Adrenal gland (tissue), 5 donors: ENCODE measurements at regions not wholly inside any gene's neighbourhood (a gene's known extent, or its start where the extent isn't known, plus 50 kb on each side); places are given as distances from the start of the nearest gene placed in this dataset.

Source experiments
- CTCF ChIP-seq, 6 experiments: fragments of 450-650 bp in 4 of 6; fragments of 200-600 bp in 2 of 6; sonication (generic) in 1 of 6; IDR thresholded peaks; 1 replicate in 5 of 6; 2 replicates in 1 of 6; pipeline versions ENCODE4 v1.5.1 to v1.8.0; 2016 to 2021; ENCODE audit warnings: antibody characterized with exemption in 6 of 6, mild to moderate bottlenecking in 2 of 6, moderate library complexity in 1 of 6
- POLR2A ChIP-seq, 2 donors: fragments of 450-650 bp; IDR thresholded peaks; one replicate each; pipeline ENCODE4 v1.6.1; 2017; ENCODE audit warnings: antibody characterized with exemption in 2 of 2, mild to moderate bottlenecking in 2 of 2, moderate library complexity in 1 of 2
- donor health status: DM: no; HTN: no; CAD: no.

GRCh38 chr15:39438799-39439592 lies 141.9 kb upstream of the THBS1 start:
- no peak for TF ChIP-seq POLR2A (IDR thresholded peaks at IDR 0.05)
- TF ChIP-seq CTCF (IDR thresholded peaks at IDR 0.05) = no peak
